GM12878 (cell line): ENCODE measurements at regions not wholly inside any gene's neighbourhood (a gene's known extent, or its start where the extent isn't known, plus 50 kb on each side); places are given as distances from the start of the nearest gene placed in this dataset.

Source experiments
- ATAC-seq: fragments of 200-7000 bp; cut with Tn5 transposase; 3 replicates; pipeline ENCODE4 v1.9.1; 2020; ENCODE audit warnings: mild to moderate bottlenecking, moderate library complexity
- BruUV-seq: library from RNA; stranded (reverse); fragments of 400-500 nt; replicated peaks from 2 replicates; lab custom pipeline; 2021; lab: Mats Ljungman, UMichigan
- CTCF ChIA-PET: fragments of 300-600 bp; sonication (Branson Sonifier 250); formaldehyde crosslinking; extraction: SDS; loops from one replicate; lab custom pipeline; 2021; ENCODE audit warnings: inconsistent platforms; lab: Yijun Ruan, JAX
- POLR2A ChIA-PET: fragments of 350-600 bp; formaldehyde crosslinking; extraction: SDS; loops from one replicate; lab custom pipeline; 2021; ENCODE audit warnings: inconsistent platforms; lab: Charles Lee
- RAD21 ChIA-PET: fragments of 300-600 bp; sonication (Branson Sonifier 250); formaldehyde crosslinking; loops from one replicate; lab custom pipeline; 2023; ENCODE audit warnings: antibody characterized with exemption; ENCODE audit not compliant: unreplicated experiment; lab: Charles Lee
- SMC1A ChIA-PET: fragments of 300-600 bp; sonication (Branson Sonifier 250); formaldehyde crosslinking; loops from one replicate; lab custom pipeline; 2023; ENCODE audit not compliant: unreplicated experiment, uncharacterized antibody; lab: Charles Lee
- DNase-seq: peaks from one replicate; pipeline ENCODE4 v3.0.0-alpha.2; 2011; ENCODE audit warnings: low read depth, low spot score
- FAIRE-seq: peaks from 3 replicates; lab custom pipeline; 2011; peaks lifted over from hg19 to GRCh38; lab: Jason Lieb, UNC
- H2AFZ ChIP-seq: 2 replicates; pipeline ENCODE4 v1.6.0; 2011; ENCODE audit warnings: low read depth, low read length, control low read depth; ENCODE audit not compliant: control insufficient read depth
- H3K27ac ChIP-seq: 2 replicates; pipeline ENCODE4 v1.5.1; 2011; ENCODE audit warnings: control low read depth; ENCODE audit not compliant: control insufficient read depth, insufficient read depth
- H3K27me3 ChIP-seq, 2 experiments: replicated peaks in 1 of 2; 2 replicates each; pipeline versions ENCODE4 v1.6.0 to v1.6.1; 2011; ENCODE audit warnings: low read length in 1 of 2; ENCODE audit not compliant: control insufficient read depth in 2 of 2, insufficient read depth in 2 of 2
- H3K36me3 ChIP-seq, 2 experiments: 2 replicates each; pipeline ENCODE4 v1.5.1; 2011; ENCODE audit warnings: low read length in 1 of 2; ENCODE audit not compliant: control insufficient read depth in 2 of 2, insufficient read depth in 2 of 2
- H3K4me1 ChIP-seq: 2 replicates; pipeline ENCODE4 v1.6.1; 2011; ENCODE audit warnings: mild to moderate bottlenecking, low read length, moderate library complexity, mixed read lengths; ENCODE audit not compliant: control insufficient read depth, insufficient read depth
- H3K4me2 ChIP-seq: 2 replicates; pipeline ENCODE4 v1.6.0; 2011; ENCODE audit warnings: control low read depth; ENCODE audit not compliant: control insufficient read depth, insufficient read depth
- H3K4me3 ChIP-seq: fragments of 200-600 bp; sonication (generic); 2 replicates; pipeline ENCODE4 v1.5.1; 2016
- H3K79me2 ChIP-seq: 2 replicates; pipeline ENCODE4 v1.6.0; 2011; ENCODE audit warnings: low read length; ENCODE audit not compliant: control insufficient read depth, insufficient read depth
- H3K9ac ChIP-seq: 2 replicates; pipeline ENCODE4 v1.8.0; 2011; ENCODE audit warnings: low read length, control low read depth, mixed read lengths; ENCODE audit not compliant: control insufficient read depth, insufficient read depth
- H3K9me3 ChIP-seq: replicated peaks from 3 replicates; pipeline ENCODE4 v1.5.1; 2011; ENCODE audit warnings: mild to moderate bottlenecking, low read length; ENCODE audit not compliant: control insufficient read depth, insufficient read depth
- H4K20me1 ChIP-seq: 2 replicates; pipeline ENCODE4 v1.6.0; 2011; ENCODE audit not compliant: control insufficient read depth, insufficient read depth
- CHD2 ChIP-seq: IDR thresholded peaks from 2 replicates; pipeline ENCODE4 v1.6.1; 2011; ENCODE audit warnings: low read depth, low read length, improper control_type of control experiment, borderline replicate concordance
- EED ChIP-seq: sonication (generic); IDR thresholded peaks from 2 replicates; pipeline ENCODE4 v1.6.1; 2016; ENCODE audit warnings: antibody characterized with exemption, low read depth
- JUNB ChIP-seq: IDR thresholded peaks from 2 replicates; pipeline ENCODE4 v1.6.1; 2016; ENCODE audit warnings: antibody characterized with exemption, mild to moderate bottlenecking
- MAX ChIP-seq: IDR thresholded peaks from 2 replicates; pipeline ENCODE4 v1.6.1; 2012; ENCODE audit warnings: low read depth, low read length, improper control_type of control experiment
- MTA2 ChIP-seq: fragments of 450-650 bp; IDR thresholded peaks from 2 replicates; pipeline ENCODE4 v1.6.1; 2016; ENCODE audit warnings: low read depth, mild to moderate bottlenecking, moderate library complexity
- RUNX3 ChIP-seq: IDR thresholded peaks from 2 replicates; pipeline ENCODE4 v1.6.1; 2012; ENCODE audit warnings: low read length, inconsistent platforms
- SMC3 ChIP-seq: IDR thresholded peaks from 2 replicates; pipeline ENCODE4 v1.6.1; 2011; ENCODE audit warnings: low read length, improper control_type of control experiment, borderline replicate concordance
- SPI1 ChIP-seq: IDR thresholded peaks from 2 replicates; pipeline ENCODE4 v1.6.1; 2011; ENCODE audit warnings: low read depth, mild to moderate bottlenecking, low read length, moderate library complexity, borderline replicate concordance; ENCODE audit not compliant: insufficient read depth
- SUZ12 ChIP-seq: fragments of 200-600 bp; sonication (generic); IDR thresholded peaks from one replicate; pipeline ENCODE4 v1.6.1; 2018; ENCODE audit warnings: antibody characterized with exemption, mild to moderate bottlenecking; ENCODE audit not compliant: unreplicated experiment
- YBX1 ChIP-seq: fragments of 450-650 bp; IDR thresholded peaks from 2 replicates; pipeline ENCODE4 v1.6.1; 2016; ENCODE audit warnings: antibody characterized with exemption
- ZBTB33 ChIP-seq: fragments of 450-650 bp; IDR thresholded peaks from 2 replicates; pipeline ENCODE4 v1.6.1; 2017; ENCODE audit warnings: mild to moderate bottlenecking
- ZSCAN29 ChIP-seq: fragments of 450-650 bp; IDR thresholded peaks from 2 replicates; pipeline ENCODE4 v1.6.1; 2017; ENCODE audit warnings: mild to moderate bottlenecking, moderate library complexity
- WGBS: methylation state at CpG from one replicate; pipeline ENCODE4 v1.1.6; 2016; ENCODE audit warnings: low lambda C conversion rate; ENCODE audit not compliant: insufficient replicate concordance, insufficient coverage; ENCODE audit errors: missing lambda C conversion rate; 5-methylcytosine and 5-hydroxymethylcytosine counted together
- in situ Hi-C: fragments of 300-500 bp; cut with MboI; formaldehyde crosslinking; loops from 9 replicates; pipeline ENCODE4 v1.14.3; 2018; ENCODE audit warnings: mixed read lengths
- intact Hi-C: fragments of 100-400 bp; cut with micrococcal nuclease; formaldehyde crosslinking; loops from one replicate; pipeline ENCODE4 v1.14.2; 2022; ENCODE audit not compliant: unreplicated experiment
- TF ChIP-seq, protein P1 (sequence below): fragments of 450-650 bp; IDR thresholded peaks from 2 replicates; pipeline ENCODE4 v1.6.1; 2018; ENCODE audit warnings: mild to moderate bottlenecking, low read depth, moderate library complexity; ENCODE audit not compliant: partially characterized antibody
- TF ChIP-seq, protein P2 (sequence below): IDR thresholded peaks from 2 replicates; pipeline ENCODE4 v1.6.1; 2012; ENCODE audit warnings: low read depth, low read length, improper control_type of control experiment

DNA sequence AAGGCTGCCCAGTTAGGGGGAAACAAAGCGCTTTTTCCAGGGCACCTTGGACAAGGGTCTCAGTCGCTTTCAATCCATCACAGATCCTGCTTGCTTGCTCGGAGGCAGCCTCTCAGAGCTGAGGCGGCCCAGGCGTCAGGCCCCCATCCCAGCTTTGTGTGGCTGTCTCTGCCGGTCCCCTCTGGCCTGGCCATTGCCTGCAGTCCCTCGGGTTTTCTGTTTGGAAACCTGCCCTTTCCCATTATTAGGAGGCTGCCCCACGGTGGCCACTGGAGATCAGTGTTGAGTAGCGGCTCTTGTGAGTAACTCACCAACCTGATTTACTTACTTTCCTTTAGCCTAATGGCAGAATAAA is 216.1 kb downstream of the GLRX3 start (continued):
- TF ChIP-seq, protein P1, sequence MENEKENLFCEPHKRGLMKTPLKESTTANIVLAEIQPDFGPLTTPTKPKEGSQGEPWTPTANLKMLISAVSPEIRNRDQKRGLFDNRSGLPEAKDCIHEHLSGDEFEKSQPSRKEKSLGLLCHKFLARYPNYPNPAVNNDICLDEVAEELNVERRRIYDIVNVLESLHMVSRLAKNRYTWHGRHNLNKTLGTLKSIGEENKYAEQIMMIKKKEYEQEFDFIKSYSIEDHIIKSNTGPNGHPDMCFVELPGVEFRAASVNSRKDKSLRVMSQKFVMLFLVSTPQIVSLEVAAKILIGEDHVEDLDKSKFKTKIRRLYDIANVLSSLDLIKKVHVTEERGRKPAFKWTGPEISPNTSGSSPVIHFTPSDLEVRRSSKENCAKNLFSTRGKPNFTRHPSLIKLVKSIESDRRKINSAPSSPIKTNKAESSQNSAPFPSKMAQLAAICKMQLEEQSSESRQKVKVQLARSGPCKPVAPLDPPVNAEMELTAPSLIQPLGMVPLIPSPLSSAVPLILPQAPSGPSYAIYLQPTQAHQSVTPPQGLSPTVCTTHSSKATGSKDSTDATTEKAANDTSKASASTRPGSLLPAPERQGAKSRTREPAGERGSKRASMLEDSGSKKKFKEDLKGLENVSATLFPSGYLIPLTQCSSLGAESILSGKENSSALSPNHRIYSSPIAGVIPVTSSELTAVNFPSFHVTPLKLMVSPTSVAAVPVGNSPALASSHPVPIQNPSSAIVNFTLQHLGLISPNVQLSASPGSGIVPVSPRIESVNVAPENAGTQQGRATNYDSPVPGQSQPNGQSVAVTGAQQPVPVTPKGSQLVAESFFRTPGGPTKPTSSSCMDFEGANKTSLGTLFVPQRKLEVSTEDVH, result no peak
- TF ChIP-seq ZSCAN29 (no peak), JUNB (no peak)
- TF ChIP-seq, protein P2, sequence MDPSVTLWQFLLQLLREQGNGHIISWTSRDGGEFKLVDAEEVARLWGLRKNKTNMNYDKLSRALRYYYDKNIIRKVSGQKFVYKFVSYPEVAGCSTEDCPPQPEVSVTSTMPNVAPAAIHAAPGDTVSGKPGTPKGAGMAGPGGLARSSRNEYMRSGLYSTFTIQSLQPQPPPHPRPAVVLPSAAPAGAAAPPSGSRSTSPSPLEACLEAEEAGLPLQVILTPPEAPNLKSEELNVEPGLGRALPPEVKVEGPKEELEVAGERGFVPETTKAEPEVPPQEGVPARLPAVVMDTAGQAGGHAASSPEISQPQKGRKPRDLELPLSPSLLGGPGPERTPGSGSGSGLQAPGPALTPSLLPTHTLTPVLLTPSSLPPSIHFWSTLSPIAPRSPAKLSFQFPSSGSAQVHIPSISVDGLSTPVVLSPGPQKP, result no peak

DNA sequence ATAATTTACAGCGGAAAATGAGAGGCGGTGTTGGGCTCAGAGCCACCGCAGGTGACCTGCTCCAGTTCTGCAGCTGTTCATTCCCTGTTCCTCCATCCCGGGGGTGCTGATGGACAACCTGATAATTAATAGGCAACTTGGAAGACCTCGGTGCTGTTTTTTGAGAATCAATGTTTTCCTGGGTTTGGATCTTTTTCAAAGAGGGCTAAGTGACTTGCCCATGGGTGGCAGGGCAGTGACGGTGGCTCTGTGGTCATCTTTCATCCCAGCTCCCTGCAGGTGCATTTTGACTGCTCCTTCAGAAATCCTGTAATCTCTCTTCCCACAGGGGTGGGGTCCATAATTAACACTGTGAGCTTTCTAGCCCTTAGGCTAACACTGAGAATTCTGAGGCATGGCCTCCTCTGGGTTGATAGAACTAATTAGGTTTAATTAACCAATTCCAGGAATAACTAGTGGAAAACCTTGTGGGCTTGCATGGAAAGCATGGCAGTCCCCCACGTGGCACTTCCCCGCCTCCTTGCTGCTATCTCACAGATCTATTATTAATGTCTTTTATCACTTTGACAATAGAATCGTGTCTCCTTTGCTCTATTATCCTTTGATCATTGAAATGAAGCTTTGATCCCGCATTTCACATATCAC is 217.9 kb downstream of the GLRX3 start:
- no peak overlapping the region for H2AFZ ChIP-seq
- SMC1A ChIA-PET, result no interaction called here
- H3K27ac ChIP-seq, result no peak overlapping the region
- H3K79me2 ChIP-seq, result no peaks in the 10 kb centered on the region
- WGBS, result 40% methylated on average over 10 of the region's 10 CpGs
- POLR2A ChIA-PET, result no interaction called here
- CTCF ChIA-PET, result interaction anchor here (0.6 kb wide), 1 partner anchor 295 kb away, joined by 3 read pairs; no protein-coding TSS in a partner anchor
- H3K4me2 ChIP-seq, result no peak overlapping the region
- no peak overlapping the region for H3K4me3 ChIP-seq
- intact Hi-C loops (no loop called here), in situ Hi-C loops (no loop called here)
- FAIRE-seq (no peak), ATAC-seq (no peak), DNase-seq (no peak)
- no peaks in the 10 kb centered on the region for H3K4me1 ChIP-seq
- H3K36me3 ChIP-seq, result no peaks in the 10 kb centered on the region
- no peaks in the 10 kb centered on the region for H4K20me1 ChIP-seq
- RAD21 ChIA-PET, result no interaction called here
- no TSS peak for BruUV-seq
- H3K9me3 ChIP-seq, result no peaks in the 10 kb centered on the region
- H3K27me3 ChIP-seq, result no peaks in the 10 kb centered on the region
- no peak overlapping the region for H3K9ac ChIP-seq
- TF ChIP-seq ZBTB33, result no peak
- no peak for TF ChIP-seq MAX
- TF ChIP-seq, protein P1, result no peak
- no peak for TF ChIP-seq CHD2
- no peak for TF ChIP-seq SUZ12
- no peak for TF ChIP-seq SPI1
- no peak for TF ChIP-seq EED
- TF ChIP-seq YBX1, result no peak
- TF ChIP-seq MTA2, result no peak
- no peak for TF ChIP-seq RUNX3
- no peak for TF ChIP-seq SMC3
